HEK293 (cell line): ENCODE measurements at regions not wholly inside any gene's neighbourhood (a gene's known extent, or its start where the extent isn't known, plus 50 kb on each side); places are given as distances from the start of the nearest gene placed in this dataset.

Experiments used
- CTCF ChIP-seq: fragments of 450-650 bp; formaldehyde crosslinking; IDR thresholded peaks from 2 replicates; pipeline ENCODE4 v1.5.1; 2016; ENCODE audit warnings: missing biosample characterization, missing genetic modification characterization
- ELK4 ChIP-seq: IDR thresholded peaks from 2 replicates; pipeline ENCODE4 v1.6.1; 2011; ENCODE audit warnings: mild to moderate bottlenecking, low read depth, low read length, borderline replicate concordance
- GLI2 ChIP-seq: fragments of 450-650 bp; formaldehyde crosslinking; IDR thresholded peaks from 2 replicates; pipeline ENCODE4; 2017; ENCODE audit warnings: missing biosample characterization, missing genetic modification characterization, low read depth, borderline replicate concordance
- HIC1 ChIP-seq: fragments of 450-650 bp; formaldehyde crosslinking; IDR thresholded peaks from 2 replicates; pipeline ENCODE4 v1.5.1; 2016; ENCODE audit warnings: missing biosample characterization, missing genetic modification characterization
- SCRT1 ChIP-seq: fragments of 450-650 bp; formaldehyde crosslinking; IDR thresholded peaks from 2 replicates; pipeline ENCODE4 v1.5.1; 2016; ENCODE audit warnings: missing biosample characterization, missing genetic modification characterization, borderline replicate concordance
- TSHZ1 ChIP-seq: fragments of 450-650 bp; formaldehyde crosslinking; IDR thresholded peaks from 2 replicates; pipeline ENCODE4 v1.5.1; 2016; ENCODE audit warnings: missing biosample characterization, missing genetic modification characterization, borderline replicate concordance
- ZBTB44 ChIP-seq: fragments of 450-650 bp; IDR thresholded peaks from 2 replicates; pipeline ENCODE4 v1.5.1; 2018; ENCODE audit warnings: missing biosample characterization, mild to moderate bottlenecking, missing genetic modification characterization
- ZBTB48 ChIP-seq: fragments of 450-650 bp; formaldehyde crosslinking; IDR thresholded peaks from 2 replicates; pipeline ENCODE4 v1.5.1; 2016; ENCODE audit warnings: missing biosample characterization, missing genetic modification characterization
- ZEB2 ChIP-seq: fragments of 450-650 bp; formaldehyde crosslinking; IDR thresholded peaks from 2 replicates; pipeline ENCODE4 v1.5.1; 2016; ENCODE audit warnings: missing biosample characterization, missing genetic modification characterization
- ZNF140 ChIP-seq: fragments of 450-650 bp; formaldehyde crosslinking; IDR thresholded peaks from 2 replicates; pipeline ENCODE4 v1.5.1; 2016; ENCODE audit warnings: missing biosample characterization, missing genetic modification characterization
- ZNF174 ChIP-seq: fragments of 450-650 bp; formaldehyde crosslinking; IDR thresholded peaks from 2 replicates; pipeline ENCODE4 v1.5.0; 2017; ENCODE audit warnings: missing biosample characterization, mild to moderate bottlenecking, missing genetic modification characterization
- ZNF202 ChIP-seq: fragments of 450-650 bp; formaldehyde crosslinking; IDR thresholded peaks from 2 replicates; pipeline ENCODE4 v1.5.1; 2016; ENCODE audit warnings: missing biosample characterization, missing genetic modification characterization, borderline replicate concordance
- ZNF26 ChIP-seq: fragments of 450-650 bp; formaldehyde crosslinking; IDR thresholded peaks from 2 replicates; pipeline ENCODE4 v1.5.1; 2016; ENCODE audit warnings: missing biosample characterization, missing genetic modification characterization
- ZNF311 ChIP-seq: fragments of 450-650 bp; formaldehyde crosslinking; IDR thresholded peaks from 2 replicates; pipeline ENCODE4 v1.5.1; 2017; ENCODE audit warnings: missing biosample characterization, missing genetic modification characterization, borderline replicate concordance
- ZNF362 ChIP-seq: fragments of 450-650 bp; formaldehyde crosslinking; IDR thresholded peaks from 2 replicates; pipeline ENCODE4 v1.5.1; 2016; ENCODE audit warnings: missing biosample characterization, missing genetic modification characterization
- ZNF391 ChIP-seq: fragments of 450-650 bp; formaldehyde crosslinking; IDR thresholded peaks from 2 replicates; pipeline ENCODE4 v1.5.1; 2016; ENCODE audit warnings: low read depth, missing biosample characterization, missing genetic modification characterization, borderline replicate concordance
- ZNF639 ChIP-seq: fragments of 450-650 bp; formaldehyde crosslinking; IDR thresholded peaks from 2 replicates; pipeline ENCODE4 v1.5.1; 2016; ENCODE audit warnings: missing biosample characterization, missing genetic modification characterization
- ZNF654 ChIP-seq: fragments of 450-650 bp; formaldehyde crosslinking; IDR thresholded peaks from 2 replicates; pipeline ENCODE4 v1.5.1; 2016; ENCODE audit warnings: low read depth, missing biosample characterization, missing genetic modification characterization
- ZNF670 ChIP-seq: fragments of 450-650 bp; formaldehyde crosslinking; IDR thresholded peaks from 2 replicates; pipeline ENCODE4 v1.5.1; 2016; ENCODE audit warnings: missing biosample characterization, missing genetic modification characterization, low read depth
- ZNF791 ChIP-seq: fragments of 450-650 bp; formaldehyde crosslinking; IDR thresholded peaks from 2 replicates; pipeline ENCODE4 v1.5.1; 2016; ENCODE audit warnings: missing biosample characterization, missing genetic modification characterization

GRCh38 chr4:144355811-144356757, 215.6 kb upstream of the GYPA start (continued):
- TF ChIP-seq TSHZ1 (tag by site-specific recombination), result peak; percentile 94
- peak; percentile 81; the same call in 1 of the 2 replicates for TF ChIP-seq ZNF391 (tag by site-specific recombination)
- TF ChIP-seq ZNF791 (tag by site-specific recombination), result no peak
- TF ChIP-seq ZNF202 (tag by site-specific recombination), result no peak
- peak; percentile 88 for TF ChIP-seq ZEB2 (tag by site-specific recombination)
- TF ChIP-seq ZNF174, result no peak
- no peak for TF ChIP-seq ZNF26 (tag by site-specific recombination)
- no peak for TF ChIP-seq ZNF311 (tag by site-specific recombination)
- no peak for TF ChIP-seq CTCF (tag by site-specific recombination)
- peak; percentile 61; the same call in 1 of the 2 replicates for TF ChIP-seq ZBTB48 (tag by site-specific recombination)
- TF ChIP-seq ZNF362, result 0 out of 2 replicates have a peak, but pooled peaks have one; percentile 29
- peak; percentile 97 for TF ChIP-seq ZBTB44 (tag by site-specific recombination)
- no peak for TF ChIP-seq SCRT1
- 0 out of 2 replicates have a peak, but pooled peaks have one; percentile 3 for TF ChIP-seq ZNF654
- peak; percentile 91 for TF ChIP-seq HIC1 (tag by site-specific recombination)
- TF ChIP-seq GLI2 (tag by site-specific recombination), result peak; percentile 92
- no peak for TF ChIP-seq ZNF140 (tag by site-specific recombination)
- no peak for TF ChIP-seq ELK4
- no peak for TF ChIP-seq ZNF670 (tag by site-specific recombination)
- peak; percentile 73; the same call in 1 of the 2 replicates for TF ChIP-seq ZNF639
